B cell (primary cell): ENCODE measurements at regions not wholly inside any gene's neighbourhood (a gene's known extent, or its start where the extent isn't known, plus 50 kb on each side); places are given as distances from the start of the nearest gene placed in this dataset.

Experiments
- ATAC-seq: fragments of 200-7000 bp; cut with Tn5 transposase; one replicate; pipeline ENCODE4 v1.10.0; 2021; ENCODE audit warnings: low read depth, mild to moderate bottlenecking, moderate number of reproducible peaks, moderate library complexity
- CTCF ChIA-PET: fragments of 350-600 bp; sonication (Branson Sonifier 250); formaldehyde crosslinking; loops from one replicate; lab custom pipeline; 2021; ENCODE audit warnings: antibody characterized with exemption, inconsistent platforms; lab: Charles Lee
- POLR2A ChIA-PET: fragments of 350-600 bp; sonication (Branson Sonifier 250); formaldehyde crosslinking; loops from one replicate; lab custom pipeline; 2021; ENCODE audit warnings: antibody characterized with exemption; lab: Charles Lee
- DNase-seq: peaks from one replicate; pipeline ENCODE4 v3.0.0; 2013
- H2AFZ ChIP-seq: 2 replicates; pipeline ENCODE4 v1.6.1; 2012; ENCODE audit warnings: mild to moderate bottlenecking, low read depth, low read length; ENCODE audit not compliant: insufficient read depth, poor library complexity, severe bottlenecking
- H3K27ac ChIP-seq, 2 donors: 1 replicate in 1 of 2; 2 replicates in 1 of 2; pipeline ENCODE4 v1.5.1; 2012 to 2013; ENCODE audit warnings: low read length in 2 of 2, mild to moderate bottlenecking in 2 of 2, moderate library complexity in 1 of 2
- H3K27me3 ChIP-seq, 4 experiments: fragments of 200-600 bp in 1 of 4; sonication (generic) in 1 of 4; replicated peaks in 1 of 4; 1 replicate in 2 of 4; 2 replicates in 2 of 4; pipeline versions ENCODE4 v1.6.1 to v1.7.0; 2013 to 2016; ENCODE audit warnings: low read length in 3 of 4, mild to moderate bottlenecking in 2 of 4, mixed read lengths in 1 of 4, moderate library complexity in 1 of 4; ENCODE audit not compliant: insufficient read depth in 4 of 4, control insufficient read depth in 3 of 4; ENCODE audit errors: control extremely low read depth in 1 of 4
- H3K36me3 ChIP-seq, 2 experiments: replicated peaks in 1 of 2; 1 replicate in 1 of 2; 2 replicates in 1 of 2; pipeline versions ENCODE4 v1.6.1 to v1.7.1; 2013; ENCODE audit warnings: low read length in 1 of 2; ENCODE audit not compliant: insufficient read depth in 2 of 2, control insufficient read depth in 1 of 2; ENCODE audit errors: control extremely low read depth in 1 of 2, extremely low read depth in 1 of 2
- H3K4me1 ChIP-seq, 2 donors: fragments of 200-600 bp in 1 of 2; sonication (generic) in 1 of 2; 1 replicate in 1 of 2; 2 replicates in 1 of 2; pipeline versions ENCODE4 v1.5.1 to v1.6.1; 2013 to 2017; ENCODE audit warnings: low read length in 2 of 2; ENCODE audit not compliant: control insufficient read depth in 2 of 2, insufficient read depth in 2 of 2
- H3K4me2 ChIP-seq: replicated peaks from 2 replicates; pipeline ENCODE3; 2012; ENCODE audit warnings: mild to moderate bottlenecking, low read depth, low read length; ENCODE audit not compliant: poor library complexity, severe bottlenecking
- H3K4me3 ChIP-seq, 5 experiments: fragments of 200-600 bp in 1 of 5; sonication (generic) in 1 of 5; 1 replicate in 3 of 5; 2 replicates in 2 of 5; pipeline versions ENCODE4 v1.5.1 to v1.7.0; 2011 to 2016; ENCODE audit warnings: low read length in 4 of 5, mild to moderate bottlenecking in 4 of 5, low read depth in 2 of 5, control low read depth in 1 of 5, moderate library complexity in 1 of 5; ENCODE audit not compliant: insufficient read depth in 1 of 5; ENCODE audit errors: control extremely low read depth in 1 of 5, extremely low read depth in 1 of 5
- H3K79me2 ChIP-seq: fragments of 200-600 bp; sonication (generic); one replicate; pipeline ENCODE4 v1.6.0; 2016; ENCODE audit warnings: low read length; ENCODE audit not compliant: control insufficient read depth, insufficient read depth
- H3K9ac ChIP-seq: fragments of 200-600 bp; sonication (generic); 2 replicates; pipeline ENCODE4 v1.6.1; 2017; ENCODE audit warnings: mild to moderate bottlenecking, low read length, moderate library complexity
- H3K9me3 ChIP-seq, 3 donors: one replicate each; pipeline versions ENCODE4 v1.6.1 to v1.7.1; 2013; ENCODE audit warnings: low read length in 2 of 3; ENCODE audit not compliant: control insufficient read depth in 2 of 3, insufficient read depth in 1 of 3; ENCODE audit errors: control extremely low read depth in 1 of 3
- H4K20me1 ChIP-seq: 2 replicates; pipeline ENCODE4 v1.6.0; 2012; ENCODE audit warnings: mild to moderate bottlenecking, low read length; ENCODE audit not compliant: insufficient read depth, control insufficient read depth, poor library complexity, severe bottlenecking
- H3K27ac Mint-ChIP-seq: one replicate; pipeline ENCODE4 v1.8.0; 2021; ENCODE audit warnings: mixed read lengths
- H3K27me3 Mint-ChIP-seq: one replicate; pipeline ENCODE4 v1.8.0; 2021; ENCODE audit warnings: mixed read lengths
- H3K4me1 Mint-ChIP-seq: one replicate; pipeline ENCODE4 v1.8.0; 2021; ENCODE audit warnings: mixed read lengths
- H3K4me3 Mint-ChIP-seq: one replicate; pipeline ENCODE4 v1.8.0; 2021; ENCODE audit warnings: mixed read lengths
- H3K9me3 Mint-ChIP-seq: one replicate; pipeline ENCODE4 v1.8.0; 2022; ENCODE audit warnings: mixed read lengths; ENCODE audit not compliant: insufficient read depth
- CTCF ChIP-seq: fragments of 200-600 bp; IDR thresholded peaks from one replicate; pipeline ENCODE4 v1.8.0; 2022; ENCODE audit warnings: antibody characterized with exemption, mild to moderate bottlenecking
- EZH2 ChIP-seq: IDR thresholded peaks from 2 replicates; pipeline ENCODE4 v1.6.1; 2012; ENCODE audit warnings: borderline replicate concordance, low read depth, mild to moderate bottlenecking, moderate library complexity, low read length; ENCODE audit not compliant: insufficient read depth, poor library complexity, severe bottlenecking
- WGBS: methylation state at CpG from one replicate; pipeline ENCODE4 v1.1.5; 2013; ENCODE audit warnings: missing lambda C conversion rate; ENCODE audit not compliant: insufficient coverage; 5-methylcytosine and 5-hydroxymethylcytosine counted together
- intact Hi-C: fragments of 100-400 bp; cut with micrococcal nuclease; formaldehyde crosslinking; loops from one replicate; pipeline ENCODE4 v1.10.0; 2022

- H3K27me3 Mint-ChIP-seq = no peaks in the 10 kb centered on the region
- H3K9me3 ChIP-seq = no peaks in the 10 kb centered on the region
- H3K4me2 ChIP-seq = no peak overlapping the region
- H3K79me2 ChIP-seq = no peaks in the 10 kb centered on the region
- H3K4me1 ChIP-seq = peaks cover 0 to 5% of the 10 kb centered on the region in 2 donors
- no peak for DNase-seq
- no peak for TF ChIP-seq CTCF
- no peak for TF ChIP-seq EZH2
- no peak overlapping the region for H3K9ac ChIP-seq
- H4K20me1 ChIP-seq = no peaks in the 10 kb centered on the region
- POLR2A ChIA-PET = no interaction called here
- H2AFZ ChIP-seq = no peak overlapping the region
- intact Hi-C loops = no loop called here
- ATAC-seq = no peak
- H3K27ac ChIP-seq = no peak overlapping the region
- H3K9me3 Mint-ChIP-seq = no peaks in the 10 kb centered on the region
- no CpG with 5 or more reads among the region's 2 CpGs for whole genome bisulfite sequencing
- no peaks in the 10 kb centered on the region for H3K36me3 ChIP-seq
- no peak overlapping the region for H3K27ac Mint-ChIP-seq
- H3K4me3 ChIP-seq = no peak overlapping the region
- H3K4me1 Mint-ChIP-seq = peaks cover 4% of the 10 kb centered on the region
- H3K27me3 ChIP-seq = no peaks in the 10 kb centered on the region
- CTCF ChIA-PET = no interaction called here
- no peak overlapping the region for H3K4me3 Mint-ChIP-seq
Observed at GRCh38 chr9:80383331-80383730, 811.6 kb downstream of the TLE4 start.

- POLR2A ChIA-PET = no interaction called here
- Histone ChIP-seq H3K79me2 (no peaks in the 10 kb centered on the region), H2AFZ (no peak overlapping the region), H3K27ac (no peak overlapping the region), H3K4me2 (no peak overlapping the region), H3K9ac (no peak overlapping the region), H3K27me3 (no peaks in the 10 kb centered on the region), H3K9me3 (no peaks in the 10 kb centered on the region), H4K20me1 (no peaks in the 10 kb centered on the region), H3K36me3 (no peaks in the 10 kb centered on the region), H3K4me3 (no peak overlapping the region), H3K4me1 (peaks cover 0 to 7% of the 10 kb centered on the region in 2 donors)
- 87% methylated on average over 3 of the region's 5 CpGs for WGBS
- TF ChIP-seq CTCF = no peak
- TF ChIP-seq EZH2 = no peak
- no peak for ATAC-seq
- H3K27me3 Mint-ChIP-seq = no peaks in the 10 kb centered on the region
- no peak overlapping the region for H3K4me3 Mint-ChIP-seq
- no peak for DNase-seq
- H3K27ac Mint-ChIP-seq = no peak overlapping the region
- intact Hi-C loops = no loop called here
- H3K9me3 Mint-ChIP-seq = no peaks in the 10 kb centered on the region
- CTCF ChIA-PET = no interaction called here
- H3K4me1 Mint-ChIP-seq = peaks cover 11% of the 10 kb centered on the region
Observed at GRCh38 chr9:80382211-80382891, 810.6 kb downstream of the TLE4 start.
